ENCODE measurements at regions not wholly inside any gene's neighbourhood (a gene's known extent, or its start where the extent isn't known, plus 50 kb on each side); places are given as distances from the start of the nearest gene placed in this dataset.

DNA sequence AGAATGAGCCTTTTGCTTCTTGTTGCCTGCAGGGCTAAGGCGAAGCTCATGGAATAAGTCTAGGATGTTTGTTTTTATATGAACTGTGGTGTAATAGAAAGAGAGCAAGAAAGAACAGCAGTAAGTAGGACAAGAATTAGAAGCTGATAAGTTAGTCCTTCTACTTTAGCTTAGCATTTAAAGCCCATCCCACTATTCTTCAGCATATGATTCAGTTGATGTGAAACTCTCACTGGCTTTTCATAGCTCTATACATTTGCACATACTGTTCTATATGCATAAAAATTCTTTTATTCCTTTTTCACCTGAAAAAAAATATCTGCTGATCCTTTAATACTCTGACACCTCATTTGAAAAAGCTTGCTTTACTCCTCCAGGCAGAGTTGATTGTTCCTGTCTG, 712.0 kb downstream of the USP25 start:
- TF ChIP-seq EZH2 (IDR thresholded peaks at IDR 0.05; ENCODE audit: insufficient read depth, poor library complexity, severe bottlenecking) (no peak), EZH2phosphoT487 (IDR thresholded peaks at IDR 0.05; ENCODE audit: insufficient read depth, low read depth) (no peak)

Measured in GM23248 (cell line).